Skin of body (tissue), 1 donor: ENCODE measurements at regions not wholly inside any gene's neighbourhood (a gene's known extent, or its start where the extent isn't known, plus 50 kb on each side); places are given as distances from the start of the nearest gene placed in this dataset.
"Not testable (repeated sequence)": the region's sequence is repeated elsewhere in the genome, so short reads cannot be mapped to it uniquely, and the experiment has no call there.

Experiments
- DNase-seq: peaks from one replicate; lab custom pipeline; 2025; lab: John Stamatoyannopoulos, UW

DNA sequence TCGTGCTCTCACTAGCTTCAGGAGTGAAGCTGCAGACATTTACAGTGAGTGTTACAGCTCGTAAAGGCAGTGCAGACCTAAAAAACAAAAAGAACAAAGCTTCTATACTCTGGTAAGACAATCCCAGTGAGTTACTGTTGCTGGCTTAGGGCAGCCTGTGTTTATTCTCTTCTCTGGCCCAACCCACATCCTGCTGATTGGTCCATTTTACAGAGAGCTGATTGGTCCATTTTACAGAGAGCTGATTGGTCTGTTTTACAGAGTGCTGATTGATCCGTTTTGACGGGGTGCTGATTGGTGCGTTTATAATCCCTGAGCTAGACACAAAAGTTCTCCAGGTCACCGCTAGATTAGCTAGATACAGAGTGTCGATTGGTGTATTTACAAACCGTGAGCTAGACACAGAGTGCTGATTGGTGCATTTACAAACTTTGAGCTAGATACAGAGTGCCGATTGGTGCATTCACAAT lies 158.0 kb downstream of the KLRB1 start:
- DNase-seq = not testable (repeated sequence)

DNA sequence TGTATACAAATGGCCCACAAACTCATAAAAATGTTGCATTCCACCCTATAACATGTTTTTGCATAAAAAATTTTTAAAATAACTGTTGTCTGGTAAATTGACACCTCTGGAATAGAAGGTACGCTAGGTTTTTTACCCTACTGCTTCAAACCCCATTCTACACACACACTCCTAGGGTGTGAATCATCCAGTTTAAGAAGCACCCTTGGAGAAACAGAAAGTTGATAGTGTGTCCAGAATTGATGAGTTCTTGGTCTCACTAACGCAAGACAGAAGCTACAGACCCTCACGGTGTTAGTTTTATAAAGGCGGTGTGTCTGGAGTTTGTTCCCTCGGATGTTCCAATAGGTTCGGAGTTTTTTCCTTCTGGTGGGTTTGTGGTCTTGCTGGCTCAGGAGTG lies 158.5 kb downstream of the KLRB1 start:
- DNase-seq = no peak

- DNase-seq = not testable (repeated sequence)
These were observed 159.1 kb downstream of the KLRB1 start for GRCh38 chr12:9448648-9449047.

GRCh38 chr12:9447791-9448614 lies 159.7 kb downstream of the KLRB1 start:
- DNase-seq = peak; percentile 58

- not testable (repeated sequence) for DNase-seq
These were observed 160.6 kb downstream of the KLRB1 start for GRCh38 chr12:9446883-9447761.

DNA sequence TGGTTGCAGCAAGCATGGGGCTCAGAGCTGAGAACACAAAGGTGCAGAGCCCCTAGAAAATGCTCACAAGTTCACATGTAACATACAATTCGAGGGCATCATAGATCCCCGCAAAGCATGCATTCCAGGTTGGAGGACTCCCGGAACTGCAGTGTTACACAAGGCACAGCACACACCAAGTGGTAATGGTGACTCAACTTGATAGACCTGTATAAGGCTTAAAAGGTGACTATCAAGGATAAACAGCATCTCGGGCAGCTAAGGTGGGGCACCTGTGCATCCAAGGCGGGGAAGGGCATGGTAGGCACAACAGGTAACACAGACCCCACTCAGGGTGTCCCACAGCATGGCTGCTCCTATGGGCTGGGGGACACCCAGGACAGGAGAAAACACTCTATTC lies 167.3 kb downstream of the KLRB1 start:
- DNase-seq = not testable (repeated sequence)

DNA sequence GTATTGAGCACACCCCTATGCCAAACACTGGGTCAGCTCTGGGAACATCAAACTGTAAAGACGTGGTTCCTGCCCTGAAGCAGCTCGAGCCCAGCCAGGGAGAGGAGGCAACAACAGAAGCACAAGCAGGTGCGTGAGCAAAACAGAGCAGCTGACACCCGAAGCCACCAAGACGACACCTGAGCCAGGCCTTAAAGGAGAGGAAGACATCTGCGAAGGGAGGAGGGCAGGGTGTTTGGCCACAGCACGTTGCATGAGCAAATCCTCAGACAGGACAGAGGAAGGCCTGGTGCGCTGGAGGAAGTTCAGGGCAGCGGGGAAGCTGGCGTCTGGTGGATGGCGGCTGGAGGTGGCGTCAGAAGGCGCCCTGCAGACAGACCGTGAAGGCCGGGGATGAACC lies 172.0 kb downstream of the KLRB1 start:
- not testable (repeated sequence) for DNase-seq

DNA sequence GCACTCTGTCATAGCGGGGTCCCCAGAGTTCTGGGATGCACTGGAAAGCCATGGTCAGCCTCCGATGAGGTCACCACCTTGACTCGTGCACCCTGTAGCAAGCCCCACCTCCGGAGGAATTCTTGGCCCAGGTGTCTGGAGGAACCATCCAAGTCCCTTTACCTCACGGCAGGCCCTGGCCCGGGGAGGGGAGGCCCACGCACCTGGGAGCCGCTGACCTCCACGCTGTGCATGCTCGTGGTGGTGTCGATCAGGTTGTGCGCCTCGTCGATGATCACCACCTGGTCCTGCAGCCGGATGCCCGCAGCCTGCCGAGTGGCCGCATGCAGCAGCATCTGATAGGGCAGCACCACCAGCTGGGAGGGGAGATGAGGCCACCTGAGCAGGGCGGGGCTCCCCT lies 177.3 kb downstream of the KLRB1 start:
- not testable (repeated sequence) for DNase-seq

GRCh38 chr12:9428856-9429255 lies 178.9 kb downstream of the KLRB1 start:
- DNase-seq = not testable (repeated sequence)

- not testable (repeated sequence) for DNase-seq
These were observed 182.3 kb downstream of the KLRB1 start for GRCh38 chr12:9425429-9425828.

DNA sequence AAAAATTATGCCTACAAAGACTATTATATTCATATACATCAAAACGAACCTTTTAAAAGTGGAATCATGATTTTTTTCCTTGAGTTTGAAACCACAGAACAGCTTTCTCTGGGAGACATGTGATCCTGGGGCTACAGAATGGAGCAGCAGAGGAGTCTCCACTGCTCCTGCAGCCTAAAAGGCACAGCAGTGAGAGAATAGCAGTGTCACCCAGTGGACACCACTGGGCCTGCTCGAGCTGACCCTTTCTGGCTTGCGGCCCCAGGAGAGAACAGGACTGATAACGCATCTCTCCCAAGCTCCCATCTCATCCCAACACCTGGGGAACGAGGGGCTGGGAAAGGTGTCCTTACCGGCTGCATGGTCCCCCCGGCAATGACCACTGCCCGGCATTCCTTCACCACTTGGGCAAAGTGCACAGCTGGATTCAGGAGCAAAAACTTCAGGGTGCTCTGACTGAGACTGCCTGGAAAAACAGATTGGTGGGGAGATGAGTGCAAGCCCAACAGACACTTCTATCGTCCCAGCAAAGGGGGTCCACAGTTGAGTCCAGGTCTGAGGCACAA lies 183.5 kb downstream of the KLRB1 start:
- not testable (repeated sequence) for DNase-seq

GRCh38 chr12:9422689-9423088 lies 185.0 kb downstream of the KLRB1 start:
- DNase-seq = not testable (repeated sequence)

DNA sequence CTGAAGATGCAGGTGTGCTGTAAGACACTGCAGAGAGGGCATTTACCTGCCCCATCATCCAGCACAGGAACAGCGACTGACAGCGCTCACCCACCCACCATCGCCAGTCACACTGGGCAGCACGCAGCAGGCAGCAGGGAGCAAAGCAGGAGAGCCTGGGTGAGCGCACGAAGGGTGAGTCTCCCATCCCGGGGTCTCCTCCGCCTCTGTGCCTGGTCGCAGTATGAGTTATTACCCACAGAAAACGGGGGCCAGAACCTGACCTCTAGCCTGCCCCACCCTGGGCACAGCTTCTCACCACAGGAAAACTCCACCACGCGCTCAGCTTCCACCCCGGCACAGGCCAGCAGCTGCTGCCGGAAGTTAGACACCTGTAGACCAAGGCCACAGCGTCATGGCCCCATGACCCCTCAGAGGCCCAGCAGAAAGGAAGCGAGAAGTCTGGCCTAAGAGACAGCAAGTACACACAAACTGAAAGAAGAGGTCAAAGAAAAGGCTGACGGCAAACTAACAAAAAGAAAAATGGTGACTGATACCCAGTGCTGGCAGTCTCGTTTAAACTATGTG lies 186.1 kb downstream of the KLRB1 start:
- DNase-seq = not testable (repeated sequence)

DNA sequence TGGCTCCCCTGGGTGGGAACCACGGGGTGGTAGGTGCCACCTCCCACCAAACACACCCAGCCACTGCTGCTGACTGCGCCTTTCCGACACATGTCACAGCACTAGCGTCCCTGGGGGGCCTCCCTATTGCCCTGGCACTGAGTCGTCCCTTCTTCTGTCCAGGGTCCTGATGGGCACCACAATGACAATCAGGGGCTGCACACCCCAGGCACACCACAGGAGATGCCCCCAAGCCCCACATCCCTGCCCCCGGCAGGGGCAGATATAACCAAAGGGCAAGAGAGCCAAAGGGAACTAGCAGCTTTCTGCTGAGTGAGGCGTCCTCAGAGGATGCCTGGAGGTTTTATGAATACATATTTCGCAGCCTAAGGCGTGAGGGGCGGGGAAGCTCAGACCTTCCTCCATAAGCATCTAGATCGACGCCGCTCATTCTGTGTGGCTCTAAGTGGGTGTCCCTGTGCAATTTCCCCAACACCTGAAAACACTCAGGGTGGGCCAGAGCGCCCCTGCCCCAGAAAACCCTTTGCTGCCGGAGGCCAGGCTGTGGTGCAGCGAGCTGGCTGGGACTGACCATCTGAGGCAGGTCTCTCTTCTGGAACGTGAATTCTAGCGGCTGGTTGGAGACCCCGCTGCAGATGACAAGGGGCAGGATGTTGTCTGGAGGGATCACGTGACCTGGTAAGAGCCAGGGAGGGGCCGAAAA lies 186.7 kb downstream of the KLRB1 start:
- not testable (repeated sequence) for DNase-seq

GRCh38 chr12:9418669-9419041 lies 189.1 kb downstream of the KLRB1 start:
- not testable (repeated sequence) for DNase-seq

GRCh38 chr12:9417947-9418668 lies 189.6 kb downstream of the KLRB1 start:
- not testable (repeated sequence) for DNase-seq

DNA sequence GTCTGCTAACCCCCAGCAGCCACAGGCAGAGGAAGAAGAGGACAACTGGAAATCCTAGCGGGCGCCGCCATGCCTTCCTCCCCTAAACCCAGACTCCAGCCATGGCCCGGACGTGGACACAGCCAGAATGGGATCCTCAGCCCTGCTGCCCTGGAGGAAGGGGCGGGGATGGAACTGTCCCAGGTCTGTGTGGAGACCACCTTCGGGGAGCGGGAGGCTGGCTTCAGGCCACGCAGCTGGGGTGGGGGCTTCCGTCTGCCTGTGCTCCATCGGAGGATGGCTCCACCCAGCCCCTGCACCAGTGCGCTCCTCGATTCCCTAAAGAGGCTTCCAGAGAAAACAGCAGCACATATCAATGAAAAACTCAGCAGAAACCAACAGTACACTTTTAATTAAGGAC lies 190.4 kb downstream of the KLRB1 start:
- not testable (repeated sequence) for DNase-seq

DNA sequence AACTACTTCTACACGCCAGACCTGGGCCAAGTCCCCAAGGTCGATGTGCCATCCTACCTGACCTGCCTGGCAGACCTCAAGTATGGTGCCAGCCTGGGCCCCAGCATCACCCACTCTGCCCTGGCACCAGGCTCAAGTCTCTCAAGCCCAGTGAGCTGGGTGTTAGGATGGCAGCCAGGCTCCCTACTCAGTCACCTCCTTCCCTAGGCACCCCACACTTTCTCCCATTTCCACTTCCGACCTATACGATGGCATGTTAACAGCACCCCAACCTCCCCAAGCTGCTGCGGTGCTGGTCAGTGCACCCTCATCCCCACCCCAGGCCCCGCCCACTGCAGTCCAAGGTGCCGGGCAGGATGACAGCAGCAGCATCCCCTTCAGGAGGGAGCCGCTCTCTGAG lies 191.4 kb downstream of the KLRB1 start:
- DNase-seq = not testable (repeated sequence)

DNA sequence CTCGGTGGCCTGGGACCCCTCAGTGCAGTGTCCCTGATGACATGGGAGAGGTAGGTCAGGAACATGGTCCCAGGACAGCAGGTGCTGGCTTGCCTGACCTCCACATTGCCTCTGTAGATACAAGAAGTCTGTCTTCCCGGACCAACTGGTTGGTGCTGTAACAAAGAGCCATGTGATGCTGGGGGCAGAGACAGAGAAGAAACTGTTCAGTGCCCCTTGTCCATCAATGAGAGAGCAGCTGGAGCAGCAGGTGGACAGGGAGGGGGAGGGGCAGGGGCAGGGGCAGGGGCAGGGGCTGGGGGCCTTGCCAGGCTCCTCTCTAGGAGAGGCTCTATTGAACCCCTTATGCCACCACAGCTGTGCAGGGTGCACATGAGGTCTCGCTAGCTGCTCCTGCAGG lies 191.8 kb downstream of the KLRB1 start:
- not testable (repeated sequence) for DNase-seq

DNA sequence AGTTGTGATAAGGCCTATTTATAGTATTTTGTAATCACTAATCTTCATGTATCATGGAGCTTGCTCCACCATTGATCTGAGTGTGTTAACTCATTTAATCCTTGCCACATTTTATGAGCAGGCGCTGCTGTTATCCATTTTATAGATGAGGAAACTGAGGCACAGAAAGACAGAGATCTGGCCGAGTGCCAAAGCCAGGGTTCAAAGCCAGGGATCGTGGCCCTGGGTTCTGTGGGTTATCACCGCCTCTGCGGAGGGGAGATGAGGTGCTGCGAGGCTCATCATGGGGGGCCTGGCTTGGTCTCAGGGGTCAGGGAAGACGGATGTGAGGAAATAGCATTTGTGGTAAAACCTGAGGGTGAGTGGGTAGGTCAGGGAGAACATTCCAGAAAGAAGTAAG lies 193.9 kb downstream of the KLRB1 start:
- not testable (repeated sequence) for DNase-seq
